Urinary bladder (tissue), 3 donors: ENCODE measurements at regions not wholly inside any gene's neighbourhood (a gene's known extent, or its start where the extent isn't known, plus 50 kb on each side); places are given as distances from the start of the nearest gene placed in this dataset.
"Not testable (repeated sequence)": the region's sequence is repeated elsewhere in the genome, so short reads cannot be mapped to it uniquely, and the experiment has no call there.

Experiments
- DNase-seq: peaks from one replicate; pipeline ENCODE4 v3.0.0-alpha.2; 2015; ENCODE audit errors: extremely low spot score
- H3K27ac ChIP-seq: one replicate; pipeline ENCODE4 v1.5.1; 2013; ENCODE audit warnings: low read depth, mild to moderate bottlenecking, moderate library complexity
- H3K36me3 ChIP-seq: one replicate; pipeline ENCODE4 v1.6.1; 2013; ENCODE audit warnings: mild to moderate bottlenecking, moderate library complexity; ENCODE audit not compliant: insufficient read depth
- H3K4me1 ChIP-seq: one replicate; pipeline ENCODE4 v1.6.1; 2013; ENCODE audit warnings: mild to moderate bottlenecking, moderate library complexity; ENCODE audit not compliant: insufficient read depth
- H3K4me3 ChIP-seq: one replicate; pipeline ENCODE4 v1.5.1; 2013; ENCODE audit warnings: low read depth, low read length
- WGBS: extraction: QIAGEN DNeasy Blood & Tissue Kit; methylation state at CpG from one replicate; pipeline ENCODE4 v1.1.7; 2013; 5-methylcytosine and 5-hydroxymethylcytosine counted together
- donor health status: healthy with polysubstance abuse.
- donor health status: healthy.

DNA sequence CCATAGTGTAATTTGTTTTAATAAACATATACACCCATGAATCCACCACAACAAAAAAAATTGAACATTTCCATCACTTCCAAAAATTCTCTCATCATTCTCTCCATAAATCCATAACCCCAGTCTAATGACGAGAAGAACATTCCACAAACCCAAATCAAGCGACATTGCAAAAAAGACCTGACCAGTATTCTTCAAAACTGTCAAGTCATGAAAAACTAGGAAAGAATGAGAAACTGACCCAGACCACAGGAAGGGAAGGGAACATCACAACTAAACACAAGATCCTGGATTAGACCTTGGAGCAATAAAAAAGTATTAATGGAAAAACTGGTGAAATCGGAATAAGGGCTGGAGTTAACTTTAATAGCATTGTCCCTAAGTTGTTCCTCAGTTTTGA lies 141.3 kb upstream of the SLC35G4 start:
- DNase-seq = no peak
- Histone ChIP-seq H3K4me3 (no peak overlapping the region), H3K4me1 (no peaks in the 10 kb centered on the region), H3K27ac (no peak overlapping the region), H3K36me3 (no peaks in the 10 kb centered on the region)
- WGBS = 83% methylated on average over 3 of the region's 3 CpGs

DNA sequence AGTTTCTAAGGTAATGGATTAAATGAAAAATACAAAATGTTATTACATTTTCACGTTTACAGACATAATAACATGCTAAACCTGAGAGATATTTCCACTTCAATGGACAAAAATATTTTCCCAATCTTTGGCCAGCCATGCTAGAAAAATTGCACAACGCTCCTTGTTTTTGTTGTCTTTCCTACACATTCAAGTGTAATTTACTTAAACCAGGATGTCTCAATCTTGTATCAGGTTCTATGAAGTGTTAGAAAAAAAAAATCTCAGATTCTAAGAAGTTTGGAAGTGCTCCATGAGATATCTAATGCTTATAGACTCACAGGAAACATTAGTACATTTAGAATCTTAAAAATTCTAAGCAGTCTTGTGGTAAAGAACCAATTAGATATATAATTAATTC lies 141.8 kb upstream of the SLC35G4 start:
- Histone ChIP-seq H3K27ac (no peak overlapping the region), H3K4me1 (no peaks in the 10 kb centered on the region), H3K36me3 (no peaks in the 10 kb centered on the region), H3K4me3 (no peak overlapping the region)
- DNase-seq = no peak
- 83% methylated on average over 2 of the region's 2 CpGs for WGBS

DNA sequence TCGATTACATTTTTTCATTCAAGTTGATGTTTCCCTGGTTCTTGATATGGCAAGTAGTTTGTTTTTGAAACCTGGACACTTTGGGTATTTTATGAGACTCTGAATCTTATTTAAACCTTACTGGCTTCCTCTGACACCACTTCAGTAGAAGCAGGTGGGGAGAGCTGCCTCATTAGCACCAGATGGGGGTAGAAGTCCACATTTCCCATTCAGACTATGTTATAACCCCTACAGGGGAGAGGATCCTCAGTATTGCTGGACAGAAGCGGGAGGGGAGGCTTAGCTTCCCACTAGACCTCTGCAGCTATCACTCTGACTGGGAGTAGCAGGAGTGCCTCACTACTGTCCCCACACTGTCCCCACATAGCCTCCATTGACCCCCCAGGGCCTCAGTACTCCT lies 145.3 kb upstream of the SLC35G4 start:
- H3K36me3 ChIP-seq = no peaks in the 10 kb centered on the region

GRCh38 chr18:11458447-11458846 lies 150.9 kb upstream of the SLC35G4 start:
- no peak for DNase-seq
- H3K27ac ChIP-seq = no peak overlapping the region
- no peaks in the 10 kb centered on the region for H3K4me1 ChIP-seq
- H3K36me3 ChIP-seq = no peaks in the 10 kb centered on the region
- 82% methylated on average over 3 of the region's 3 CpGs for WGBS
- H3K4me3 ChIP-seq = no peak overlapping the region

More for the DNA sequence above, 145.3 kb upstream of the SLC35G4 start:
- Histone ChIP-seq H3K27ac (no peak overlapping the region), H3K4me1 (no peaks in the 10 kb centered on the region), H3K4me3 (no peak overlapping the region)
- DNase-seq = no peak
- WGBS = 87% methylated on average over 2 of the region's 2 CpGs

DNA sequence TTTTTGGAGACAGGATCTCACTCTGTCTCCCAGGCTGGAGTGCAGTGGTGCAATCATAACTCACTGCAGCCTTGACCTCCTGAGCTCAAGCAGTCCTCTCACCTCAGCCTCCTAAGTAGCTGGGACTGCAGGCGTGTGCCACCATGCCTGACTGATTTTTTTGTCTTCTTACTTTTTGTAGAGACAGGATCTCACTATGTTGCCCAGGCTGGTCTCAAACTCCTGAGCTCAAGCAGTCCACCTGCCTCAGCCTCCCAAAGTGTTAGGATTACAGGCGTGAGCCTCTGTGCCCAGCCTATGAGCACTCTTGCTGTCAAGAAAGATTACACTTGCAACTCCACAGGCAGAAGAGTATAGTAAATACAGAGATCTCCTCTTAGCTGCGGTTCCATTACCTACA lies 151.5 kb upstream of the SLC35G4 start:
- H3K27ac ChIP-seq, H3K36me3 ChIP-seq: not testable (repeated sequence)
- 86% methylated on average over 3 of the region's 3 CpGs for WGBS

GRCh38 chr18:11454040-11454439 lies 155.4 kb upstream of the SLC35G4 start:
- DNase-seq = no peak
- Histone ChIP-seq H3K4me1 (no peaks in the 10 kb centered on the region), H3K36me3 (no peaks in the 10 kb centered on the region), H3K27ac (no peak overlapping the region), H3K4me3 (no peak overlapping the region)
- WGBS = 80% methylated on average over 5 of the region's 5 CpGs

More for the DNA sequence above, 151.5 kb upstream of the SLC35G4 start:
- not testable (repeated sequence) for H3K4me3 ChIP-seq, DNase-seq, H3K4me1 ChIP-seq

DNA sequence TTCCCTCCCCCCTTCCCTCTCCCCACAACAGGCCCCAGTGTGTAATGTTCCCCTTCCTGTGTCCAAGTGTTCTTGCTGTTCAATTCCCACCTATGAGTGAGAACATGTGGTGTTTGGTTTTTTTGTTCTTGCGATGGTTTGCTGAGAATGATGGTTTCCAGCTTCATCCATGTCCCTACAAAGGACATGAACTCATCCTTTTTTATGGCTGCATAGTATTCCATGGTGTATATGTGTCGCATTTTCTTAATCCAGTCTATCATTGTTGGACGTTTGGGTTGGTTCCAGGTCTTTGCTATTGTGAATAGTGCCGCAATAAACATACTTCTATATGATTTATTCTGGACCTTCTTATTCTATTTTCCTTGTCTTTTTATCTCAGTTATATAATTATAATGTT lies 165.2 kb upstream of the SLC35G4 start:
- not testable (repeated sequence) for H3K4me1 ChIP-seq, H3K36me3 ChIP-seq, DNase-seq, H3K27ac ChIP-seq, H3K4me3 ChIP-seq
- WGBS = 86% methylated on average over 4 of the region's 4 CpGs

DNA sequence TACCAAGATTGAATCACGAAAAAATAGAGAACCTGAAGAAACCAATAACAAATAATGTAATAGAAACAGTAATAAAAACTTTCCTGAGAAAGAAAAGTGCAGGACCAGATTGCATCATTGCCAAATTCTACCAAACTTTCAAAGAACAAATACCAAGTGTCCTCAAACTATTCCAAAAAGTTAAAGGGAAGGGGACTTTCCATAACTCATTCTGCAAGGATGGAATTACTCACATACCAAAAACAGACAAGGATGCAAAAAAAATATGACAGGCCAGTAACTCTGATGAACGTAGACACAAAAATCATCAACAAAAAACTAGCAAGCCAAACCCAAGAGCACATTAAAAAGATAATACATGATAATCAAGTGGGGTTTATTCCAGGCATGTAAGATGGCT lies 172.3 kb upstream of the SLC35G4 start:
- H3K4me1 ChIP-seq = no peaks in the 10 kb centered on the region
- WGBS = 45% methylated on average over 2 of the region's 2 CpGs

GRCh38 chr18:11432360-11432811 lies 177.0 kb upstream of the SLC35G4 start:
- Histone ChIP-seq H3K36me3 (no peaks in the 10 kb centered on the region), H3K4me1 (no peaks in the 10 kb centered on the region), H3K4me3 (no peak overlapping the region), H3K27ac (no peak overlapping the region)
- DNase-seq = no peak
- WGBS = 93% methylated on average over 36 of the region's 36 CpGs

More for the DNA sequence above, 172.3 kb upstream of the SLC35G4 start:
- H3K27ac ChIP-seq = no peak overlapping the region
- DNase-seq = no peak
- H3K4me3 ChIP-seq = no peak overlapping the region
- H3K36me3 ChIP-seq = no peaks in the 10 kb centered on the region

- H3K36me3 ChIP-seq = no peaks in the 10 kb centered on the region
- DNase-seq = no peak
- no peak overlapping the region for H3K4me3 ChIP-seq
- H3K27ac ChIP-seq = no peak overlapping the region
- WGBS = 69% methylated on average over 2 of the region's 2 CpGs
- no peaks in the 10 kb centered on the region for H3K4me1 ChIP-seq
Measured at GRCh38 chr18:11429876-11430275, 179.5 kb upstream of the SLC35G4 start.

DNA sequence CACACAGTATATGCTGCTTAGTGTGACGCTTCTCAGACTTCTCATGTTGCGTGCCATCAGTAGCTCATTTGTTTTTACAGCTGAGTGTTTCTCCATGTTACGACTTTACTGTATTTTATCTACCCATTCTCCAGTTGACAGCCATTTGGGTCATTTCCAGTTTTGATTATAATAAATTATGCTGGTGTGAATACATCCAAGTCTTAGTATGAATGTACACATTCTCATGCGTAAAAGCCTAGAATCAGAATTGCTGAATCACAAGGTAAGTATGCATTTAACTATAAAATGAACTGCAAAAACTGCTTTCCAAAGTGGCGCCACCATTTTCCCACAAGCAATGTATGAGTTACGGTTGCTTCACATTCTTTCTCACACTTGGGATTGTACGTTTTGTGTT lies 184.2 kb upstream of the SLC35G4 start:
- no peak for DNase-seq
- H3K36me3 ChIP-seq = no peaks in the 10 kb centered on the region
- H3K27ac ChIP-seq = no peak overlapping the region
- H3K4me1 ChIP-seq = no peaks in the 10 kb centered on the region
- WGBS = 77% methylated on average over 7 of the region's 7 CpGs
- H3K4me3 ChIP-seq = no peak overlapping the region

GRCh38 chr18:11419338-11419737 lies 190.1 kb upstream of the SLC35G4 start:
- Histone ChIP-seq H3K4me1 (no peaks in the 10 kb centered on the region), H3K4me3 (no peak overlapping the region), H3K27ac (no peak overlapping the region), H3K36me3 (no peaks in the 10 kb centered on the region)
- no peak for DNase-seq
- 46% methylated on average over 1 of the region's 1 CpG for WGBS

DNA sequence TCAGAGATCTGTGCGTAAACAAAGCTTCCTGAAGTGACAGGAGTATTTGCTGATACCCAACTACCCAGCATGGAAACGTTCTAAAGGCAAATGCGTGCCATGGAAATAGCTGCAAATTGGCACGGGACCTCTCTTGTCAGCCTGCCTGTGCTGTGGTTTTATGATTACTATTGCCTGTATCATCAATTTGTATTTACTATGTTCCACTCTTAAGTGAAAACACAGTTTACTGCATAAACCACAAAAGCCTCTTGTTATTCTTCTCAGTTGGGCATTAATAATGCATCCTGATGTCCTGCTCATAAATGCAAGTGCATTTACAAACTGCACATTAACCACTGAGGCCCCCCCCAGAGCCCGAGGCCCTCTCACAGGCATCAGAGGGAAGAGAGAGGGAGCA lies 196.6 kb upstream of the SLC35G4 start:
- 72% methylated on average over 5 of the region's 5 CpGs for WGBS
- Histone ChIP-seq H3K4me1 (no peaks in the 10 kb centered on the region), H3K36me3 (no peaks in the 10 kb centered on the region), H3K4me3 (no peak overlapping the region), H3K27ac (no peak overlapping the region)
- DNase-seq = no peak

- Histone ChIP-seq H3K4me3 (no peak overlapping the region), H3K4me1 (no peaks in the 10 kb centered on the region), H3K36me3 (no peaks in the 10 kb centered on the region), H3K27ac (no peak overlapping the region)
- DNase-seq = no peak
Measured at GRCh38 chr18:11411048-11411447, 198.3 kb upstream of the SLC35G4 start.

DNA sequence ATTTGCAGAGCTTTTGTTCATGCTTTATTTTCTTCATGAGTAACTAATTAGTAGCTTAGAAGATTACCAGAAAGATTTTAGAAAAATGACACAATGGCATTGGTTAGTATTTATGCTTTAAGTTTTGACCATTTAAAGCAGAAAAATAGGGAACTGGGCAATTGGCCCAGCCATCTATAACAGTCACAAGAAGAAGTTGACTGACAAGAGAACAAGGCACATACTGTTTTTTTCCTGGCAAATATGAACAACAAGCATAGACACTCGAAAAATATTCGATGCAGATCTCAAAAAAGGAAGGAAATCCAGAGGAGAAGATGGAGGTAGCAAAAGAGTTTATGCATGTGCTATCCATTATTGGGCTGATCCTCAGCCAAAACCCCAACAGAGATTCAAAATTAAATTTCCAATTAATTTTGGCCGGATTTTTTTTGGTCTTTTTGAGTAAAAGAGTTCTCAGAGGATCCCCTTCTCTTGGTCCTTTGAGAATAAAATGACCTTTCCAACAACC lies 200.8 kb upstream of the SLC35G4 start:
- no peak for DNase-seq

More for the DNA sequence above, 200.8 kb upstream of the SLC35G4 start:
- WGBS = 71% methylated on average over 3 of the region's 3 CpGs
- Histone ChIP-seq H3K4me1 (no peaks in the 10 kb centered on the region), H3K27ac (no peak overlapping the region), H3K36me3 (no peaks in the 10 kb centered on the region), H3K4me3 (no peak overlapping the region)
